Esophagus squamous epithelium (tissue), 4 donors: ENCODE measurements at regions not wholly inside any gene's neighbourhood (a gene's known extent, or its start where the extent isn't known, plus 50 kb on each side); places are given as distances from the start of the nearest gene placed in this dataset.

ENCODE experiments used
- CTCF ChIP-seq, 6 experiments: fragments of 450-650 bp in 4 of 6; fragments of 200-600 bp in 2 of 6; sonication (generic) in 2 of 6; IDR thresholded peaks; one replicate each; pipeline ENCODE4 v1.5.1; 2016 to 2019; ENCODE audit warnings: antibody characterized with exemption in 6 of 6, mild to moderate bottlenecking in 4 of 6, moderate library complexity in 4 of 6
- POLR2A ChIP-seq, 4 donors: fragments of 450-650 bp; IDR thresholded peaks; one replicate each; pipeline ENCODE4 v1.6.1; 2017; ENCODE audit warnings: antibody characterized with exemption in 4 of 4, mild to moderate bottlenecking in 4 of 4, moderate library complexity in 3 of 4

- TF ChIP-seq POLR2A (IDR thresholded peaks at IDR 0.05) (no peak), CTCF (IDR thresholded peaks at IDR 0.05) (no peak)
Measured at GRCh38 chr5:87137283-87137682, 130.4 kb upstream of the RASA1 start.
